T-helper 1 cell treated with Interleukin-12 subunit alpha and Interleukin-12 subunit beta and Interleukin-4 antibody, amounts not matched to agents 30 μg/mL and 1 μg/mL, for 36 hours (primary cell): ENCODE measurements at regions not wholly inside any gene's neighbourhood (a gene's known extent, or its start where the extent isn't known, plus 50 kb on each side); places are given as distances from the start of the nearest gene placed in this dataset.

Source experiments
- H3K27ac Mint-ChIP-seq: one replicate; pipeline ENCODE4 v1.8.0; 2021; ENCODE audit warnings: mild to moderate bottlenecking, mixed read lengths
- H3K27me3 Mint-ChIP-seq: one replicate; pipeline ENCODE4 v1.8.0; 2021; ENCODE audit warnings: low read depth, mixed read lengths
- H3K36me3 Mint-ChIP-seq: one replicate; pipeline ENCODE4 v1.8.0; 2021; ENCODE audit warnings: low read depth, mixed read lengths
- H3K4me1 Mint-ChIP-seq: one replicate; pipeline ENCODE4 v1.8.0; 2021; ENCODE audit warnings: low read depth, mixed read lengths
- H3K4me3 Mint-ChIP-seq: one replicate; pipeline ENCODE4 v1.8.0; 2021; ENCODE audit warnings: mild to moderate bottlenecking, moderate library complexity, mixed read lengths
- H3K9me3 Mint-ChIP-seq: one replicate; pipeline ENCODE4 v1.8.0; 2021; ENCODE audit warnings: mixed read lengths

DNA sequence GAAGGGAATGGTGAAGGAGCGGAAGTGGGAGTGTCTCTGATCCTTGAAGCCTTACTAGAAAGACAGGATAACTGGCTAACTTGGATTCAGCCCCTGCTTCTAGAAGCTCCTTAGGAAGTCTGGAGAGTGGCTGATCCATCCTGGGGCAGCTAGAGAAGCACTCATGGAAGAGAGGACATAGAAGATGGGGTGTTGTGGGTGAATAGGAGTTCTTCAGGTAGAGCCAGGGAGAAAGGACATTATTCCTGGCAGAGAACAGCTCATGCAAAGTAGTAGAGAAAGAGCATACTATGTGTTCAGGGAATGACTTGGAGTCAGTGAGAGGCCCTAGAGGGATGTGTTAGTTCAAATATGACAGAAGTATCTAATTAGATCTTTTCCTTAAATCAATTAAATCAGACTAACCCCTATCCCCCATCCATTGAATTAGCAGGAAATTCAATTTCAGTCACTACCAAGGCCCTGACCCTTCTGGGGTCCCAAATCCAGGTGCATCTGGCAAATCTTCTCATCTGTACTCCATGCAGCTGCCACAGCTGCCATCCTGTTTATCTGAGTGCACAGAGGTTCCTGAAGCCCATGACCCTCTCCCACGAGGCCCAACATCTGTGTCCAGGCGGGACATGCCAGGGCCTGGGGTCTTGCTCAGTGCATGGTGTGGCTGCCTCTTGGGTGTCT lies 130.7 kb downstream of the DHX35 start:
- Mint-ChIP-seq H3K27me3 (peaks cover 4% of the 10 kb centered on the region), H3K9me3 (peaks cover 11% of the 10 kb centered on the region), H3K4me1 (no peaks in the 10 kb centered on the region), H3K27ac (no peak overlapping the region), H3K36me3 (no peaks in the 10 kb centered on the region), H3K4me3 (no peak overlapping the region)

DNA sequence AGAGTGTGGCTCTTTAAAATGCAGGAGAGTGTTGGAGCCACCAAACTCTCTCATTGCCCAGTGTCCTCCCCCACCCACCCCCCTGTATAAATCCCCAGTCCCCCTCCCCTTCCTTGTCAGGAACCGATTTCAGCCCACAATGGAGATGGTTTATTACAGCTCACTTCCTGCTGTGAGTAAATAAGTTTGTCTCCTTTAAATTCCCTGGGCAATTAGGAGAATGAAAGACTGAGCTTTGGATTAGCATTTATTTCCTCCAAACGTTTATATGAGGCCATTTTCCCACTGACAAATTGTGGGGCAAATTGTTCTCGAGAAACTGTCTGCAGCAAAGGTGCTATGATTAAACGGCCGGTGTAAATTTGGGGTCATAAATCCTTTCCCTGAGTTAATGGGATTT lies 128.8 kb downstream of the DHX35 start:
- no peaks in the 10 kb centered on the region for H3K36me3 Mint-ChIP-seq
- H3K27ac Mint-ChIP-seq, result no peak overlapping the region
- H3K4me3 Mint-ChIP-seq, result no peak overlapping the region
- no peaks in the 10 kb centered on the region for H3K27me3 Mint-ChIP-seq
- peaks cover 11% of the 10 kb centered on the region for H3K9me3 Mint-ChIP-seq
- H3K4me1 Mint-ChIP-seq, result no peaks in the 10 kb centered on the region

DNA sequence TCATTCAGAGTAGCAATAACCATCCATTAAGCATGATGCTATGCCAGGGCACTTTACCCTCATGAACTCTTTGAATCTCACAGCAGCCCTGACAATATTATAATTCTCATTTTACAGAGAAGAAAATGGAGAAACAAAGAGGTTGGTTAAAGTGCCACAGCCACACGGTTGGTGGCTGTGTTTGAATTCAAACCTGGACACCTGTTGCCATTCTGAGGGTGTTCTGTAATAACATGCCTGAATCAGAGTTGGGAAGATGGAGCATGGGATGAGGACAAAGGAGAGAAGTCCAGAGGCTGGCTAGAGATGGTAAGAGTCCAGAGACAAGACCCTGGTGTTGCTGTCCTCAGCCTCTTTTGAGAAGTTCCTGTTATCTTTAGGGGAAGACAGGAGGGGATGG lies 127.7 kb downstream of the DHX35 start:
- H3K36me3 Mint-ChIP-seq, result no peaks in the 10 kb centered on the region
- no peak overlapping the region for H3K4me3 Mint-ChIP-seq
- H3K9me3 Mint-ChIP-seq, result peaks cover 11% of the 10 kb centered on the region
- no peaks in the 10 kb centered on the region for H3K4me1 Mint-ChIP-seq
- no peaks in the 10 kb centered on the region for H3K27me3 Mint-ChIP-seq
- no peak overlapping the region for H3K27ac Mint-ChIP-seq
